Left ventricle myocardium inferior (tissue), 1 donor: ENCODE measurements at regions not wholly inside any gene's neighbourhood (a gene's known extent, or its start where the extent isn't known, plus 50 kb on each side); places are given as distances from the start of the nearest gene placed in this dataset.

Experiments
- DNase-seq: peaks from one replicate; pipeline ENCODE4 v3.0.0-alpha.2; 2020
- H3K27ac ChIP-seq: fragments of 200-600 bp; replicated peaks from 2 replicates; pipeline ENCODE4 v1.8.0; 2021
- H3K27me3 ChIP-seq: fragments of 200-600 bp; 2 replicates; pipeline ENCODE4 v1.8.0; 2021; ENCODE audit warnings: low read depth
- H3K36me3 ChIP-seq: fragments of 200-600 bp; 2 replicates; pipeline ENCODE4 v1.8.0; 2021
- H3K4me1 ChIP-seq: fragments of 200-600 bp; 2 replicates; pipeline ENCODE4 v1.8.0; 2021
- H3K4me3 ChIP-seq: fragments of 200-600 bp; 2 replicates; pipeline ENCODE4 v1.8.0; 2021; ENCODE audit warnings: mild to moderate bottlenecking, moderate library complexity
- H3K9me3 ChIP-seq: fragments of 200-600 bp; replicated peaks from 2 replicates; pipeline ENCODE4 v1.8.0; 2021
- CTCF ChIP-seq: fragments of 200-600 bp; IDR thresholded peaks from 2 replicates; pipeline ENCODE4 v1.8.0; 2021; ENCODE audit warnings: antibody characterized with exemption, mild to moderate bottlenecking, borderline replicate concordance
- intact Hi-C: fragments of 100-400 bp; cut with micrococcal nuclease; formaldehyde crosslinking; loops from one replicate; pipeline ENCODE4 v1.11.0; 2022
- donor health status: DM: no; HTN: yes; CAD: no; lungs with severe emphysema.

GRCh38 chr6:144809969-144810368, 524.8 kb downstream of the UTRN start:
- Histone ChIP-seq H3K9me3 (no peaks in the 10 kb centered on the region), H3K4me3 (no peak overlapping the region), H3K4me1 (peaks cover 9% of the 10 kb centered on the region), H3K36me3 (peaks cover 26% of the 10 kb centered on the region), H3K27ac (no peak overlapping the region), H3K27me3 (no peaks in the 10 kb centered on the region)
- TF ChIP-seq CTCF = no peak
- intact Hi-C loops = no loop called here
- no peak for DNase-seq

- no peaks in the 10 kb centered on the region for H3K27me3 ChIP-seq
- intact Hi-C loops = no loop called here
- no peak for TF ChIP-seq CTCF
Measured at GRCh38 chr6:144811140-144811539, 526.0 kb downstream of the UTRN start.

GRCh38 chr6:144816936-144817335, 531.8 kb downstream of the UTRN start:
- Histone ChIP-seq H3K9me3 (no peaks in the 10 kb centered on the region), H3K4me1 (no peaks in the 10 kb centered on the region), H3K27me3 (no peaks in the 10 kb centered on the region), H3K4me3 (no peak overlapping the region), H3K36me3 (peaks cover 14% of the 10 kb centered on the region), H3K27ac (no peak overlapping the region)
- DNase-seq = no peak
- intact Hi-C loops = no loop called here
- no peak for TF ChIP-seq CTCF

More at GRCh38 chr6:144811140-144811539, 526.0 kb downstream of the UTRN start:
- Histone ChIP-seq H3K4me3 (no peak overlapping the region), H3K4me1 (peaks cover 9% of the 10 kb centered on the region), H3K27ac (no peak overlapping the region), H3K9me3 (no peaks in the 10 kb centered on the region), H3K36me3 (peaks cover 19% of the 10 kb centered on the region)
- no peak for DNase-seq

GRCh38 chr6:144820270-144820669, 535.1 kb downstream of the UTRN start:
- Histone ChIP-seq H3K27ac (no peak overlapping the region), H3K36me3 (peaks cover 8% of the 10 kb centered on the region), H3K4me3 (no peak overlapping the region), H3K4me1 (no peaks in the 10 kb centered on the region), H3K9me3 (no peaks in the 10 kb centered on the region), H3K27me3 (no peaks in the 10 kb centered on the region)
- DNase-seq = no peak
- TF ChIP-seq CTCF = no peak
- intact Hi-C loops = no loop called here

- Histone ChIP-seq H3K27ac (no peak overlapping the region), H3K4me1 (no peaks in the 10 kb centered on the region), H3K27me3 (no peaks in the 10 kb centered on the region), H3K36me3 (peaks cover 21% of the 10 kb centered on the region), H3K4me3 (no peak overlapping the region), H3K9me3 (no peaks in the 10 kb centered on the region)
- no peak for DNase-seq
- no peak for TF ChIP-seq CTCF
- intact Hi-C loops = no loop called here
Measured at GRCh38 chr6:144823131-144823530, 538.0 kb downstream of the UTRN start.

- no peaks in the 10 kb centered on the region for H3K4me1 ChIP-seq
- intact Hi-C loops = no loop called here
- no peak for DNase-seq
- H3K9me3 ChIP-seq = no peaks in the 10 kb centered on the region
- TF ChIP-seq CTCF = no peak
- no peak overlapping the region for H3K27ac ChIP-seq
- no peaks in the 10 kb centered on the region for H3K27me3 ChIP-seq
- peaks cover 29% of the 10 kb centered on the region for H3K36me3 ChIP-seq
- H3K4me3 ChIP-seq = no peak overlapping the region
Measured at GRCh38 chr6:144824018-144824417, 538.9 kb downstream of the UTRN start.
